NB4 (cell line): ENCODE measurements at regions not wholly inside any gene's neighbourhood (a gene's known extent, or its start where the extent isn't known, plus 50 kb on each side); places are given as distances from the start of the nearest gene placed in this dataset.

Experiments used
- DNase-seq: peaks from one replicate; pipeline ENCODE4 v3.0.0; 2010; ENCODE audit warnings: low read depth
- H3K4me3 ChIP-seq: one replicate; pipeline ENCODE4 v1.5.1; 2011; ENCODE audit warnings: mild to moderate bottlenecking, low read depth, low read length, moderate library complexity
- MYC ChIP-seq: IDR thresholded peaks from 2 replicates; pipeline ENCODE4 v1.6.1; 2011; ENCODE audit warnings: low read depth, low read length
- POLR2A ChIP-seq: IDR thresholded peaks from 2 replicates; pipeline ENCODE4 v1.6.1; 2011; ENCODE audit warnings: mild to moderate bottlenecking; ENCODE audit not compliant: insufficient read length; ENCODE audit errors: extremely low read depth
- TF ChIP-seq, protein P1 (sequence below): IDR thresholded peaks from one replicate; pipeline ENCODE4 v1.5.1; 2012; ENCODE audit warnings: low read depth, low read length
- TF ChIP-seq, protein P2 (sequence below): IDR thresholded peaks from 2 replicates; pipeline ENCODE4 v1.6.1; 2011; ENCODE audit warnings: low read depth, low read length

GRCh38 chr15:36389107-36389506 is 190.3 kb upstream of the CDIN1 start:
- TF ChIP-seq, protein P1, sequence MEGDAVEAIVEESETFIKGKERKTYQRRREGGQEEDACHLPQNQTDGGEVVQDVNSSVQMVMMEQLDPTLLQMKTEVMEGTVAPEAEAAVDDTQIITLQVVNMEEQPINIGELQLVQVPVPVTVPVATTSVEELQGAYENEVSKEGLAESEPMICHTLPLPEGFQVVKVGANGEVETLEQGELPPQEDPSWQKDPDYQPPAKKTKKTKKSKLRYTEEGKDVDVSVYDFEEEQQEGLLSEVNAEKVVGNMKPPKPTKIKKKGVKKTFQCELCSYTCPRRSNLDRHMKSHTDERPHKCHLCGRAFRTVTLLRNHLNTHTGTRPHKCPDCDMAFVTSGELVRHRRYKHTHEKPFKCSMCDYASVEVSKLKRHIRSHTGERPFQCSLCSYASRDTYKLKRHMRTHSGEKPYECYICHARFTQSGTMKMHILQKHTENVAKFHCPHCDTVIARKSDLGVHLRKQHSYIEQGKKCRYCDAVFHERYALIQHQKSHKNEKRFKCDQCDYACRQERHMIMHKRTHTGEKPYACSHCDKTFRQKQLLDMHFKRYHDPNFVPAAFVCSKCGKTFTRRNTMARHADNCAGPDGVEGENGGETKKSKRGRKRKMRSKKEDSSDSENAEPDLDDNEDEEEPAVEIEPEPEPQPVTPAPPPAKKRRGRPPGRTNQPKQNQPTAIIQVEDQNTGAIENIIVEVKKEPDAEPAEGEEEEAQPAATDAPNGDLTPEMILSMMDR, result no peak
- no peak for TF ChIP-seq MYC
- no peak for TF ChIP-seq POLR2A
- TF ChIP-seq, protein P2, sequence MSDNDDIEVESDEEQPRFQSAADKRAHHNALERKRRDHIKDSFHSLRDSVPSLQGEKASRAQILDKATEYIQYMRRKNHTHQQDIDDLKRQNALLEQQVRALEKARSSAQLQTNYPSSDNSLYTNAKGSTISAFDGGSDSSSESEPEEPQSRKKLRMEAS, result no peak
- no peak overlapping the region for H3K4me3 ChIP-seq
- DNase-seq, result no peak

DNA sequence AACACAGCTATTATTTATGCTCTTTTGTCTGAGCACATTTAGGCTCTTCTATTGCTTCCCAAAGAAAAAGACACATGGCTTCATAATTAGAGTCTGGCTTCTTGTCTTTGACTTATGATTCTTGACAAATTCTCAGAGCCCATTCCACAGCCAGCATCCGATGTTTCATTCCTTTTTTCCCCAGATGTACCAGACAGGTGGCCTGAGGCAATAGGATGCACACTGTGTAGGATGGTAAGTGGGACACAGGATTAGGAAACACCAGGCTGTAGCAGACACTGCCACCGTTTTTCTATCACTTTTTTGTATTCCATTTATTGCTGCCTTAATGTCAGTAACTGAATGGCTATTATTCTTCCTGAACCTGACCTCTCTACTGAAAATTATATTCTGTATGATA is 188.9 kb upstream of the CDIN1 start:
- TF ChIP-seq, protein P2, result no peak
- no peak for TF ChIP-seq POLR2A
- TF ChIP-seq, protein P1, result no peak
- TF ChIP-seq MYC, result no peak
- DNase-seq, result no peak
- H3K4me3 ChIP-seq, result no peak overlapping the region

GRCh38 chr15:36392676-36393266 is 186.7 kb upstream of the CDIN1 start:
- no peak for DNase-seq
- TF ChIP-seq POLR2A (no peak), MYC (no peak)
- TF ChIP-seq, protein P1, result no peak
- TF ChIP-seq, protein P2, result no peak
- H3K4me3 ChIP-seq, result no peak overlapping the region

- TF ChIP-seq, protein P2, result no peak
- TF ChIP-seq POLR2A, result no peak
- DNase-seq, result no peak
- H3K4me3 ChIP-seq, result no peak overlapping the region
Measured at GRCh38 chr15:36398212-36398611, 181.2 kb upstream of the CDIN1 start.

DNA sequence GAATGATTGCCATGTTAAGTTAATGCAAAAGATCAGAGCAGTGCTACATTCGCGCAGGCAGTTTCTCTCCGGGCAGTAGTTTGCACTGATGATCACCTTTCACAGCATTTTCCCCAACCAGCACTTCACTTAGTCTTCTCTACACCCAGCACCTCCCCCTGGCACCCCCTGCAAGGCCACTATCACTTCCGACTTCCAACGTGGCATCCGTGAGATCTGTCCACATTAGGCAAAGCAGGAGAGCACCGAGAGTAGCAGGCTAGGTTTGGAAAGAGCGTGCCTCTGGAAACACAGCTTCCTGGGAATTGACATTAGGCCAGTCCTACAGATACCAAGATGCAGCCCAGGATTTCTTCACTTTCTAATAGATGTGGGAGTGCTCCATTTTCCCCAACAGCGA is 180.2 kb upstream of the CDIN1 start:
- no peak overlapping the region for H3K4me3 ChIP-seq
- TF ChIP-seq MYC (no peak), POLR2A (no peak)
- TF ChIP-seq, protein P2, result no peak
- TF ChIP-seq, protein P1, result no peak

GRCh38 chr15:36400936-36401585 is 178.4 kb upstream of the CDIN1 start:
- DNase-seq, result no peak
- H3K4me3 ChIP-seq, result no peak overlapping the region
- TF ChIP-seq POLR2A (no peak), MYC (no peak)
- TF ChIP-seq, protein P2, result no peak
- TF ChIP-seq, protein P1, result no peak

More for the DNA sequence above, 180.2 kb upstream of the CDIN1 start:
- no peak for DNase-seq
